ENCODE measurements at regions not wholly inside any gene's neighbourhood (a gene's known extent, or its start where the extent isn't known, plus 50 kb on each side); places are given as distances from the start of the nearest gene placed in this dataset.
"Not testable (repeated sequence)": the region's sequence is repeated elsewhere in the genome, so short reads cannot be mapped to it uniquely, and the experiment has no call there.

DNA sequence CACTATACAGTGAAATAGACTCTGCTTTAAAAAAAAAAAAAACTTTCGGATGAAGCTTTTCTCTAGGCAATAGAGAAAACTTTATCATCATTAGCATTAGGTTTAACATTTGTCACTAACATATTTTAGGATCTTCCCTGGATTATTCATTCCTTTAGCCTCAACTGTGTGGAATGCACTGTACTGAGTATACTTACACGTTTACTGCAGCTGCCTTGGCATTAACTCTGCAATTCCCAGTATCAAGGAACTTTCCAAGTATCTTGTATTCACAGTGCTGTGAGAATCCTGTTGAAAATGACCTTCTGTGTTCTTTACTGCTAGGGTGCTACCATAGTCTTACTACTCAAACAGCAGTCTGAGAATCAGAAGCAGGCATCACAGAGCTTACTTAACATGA, 328.2 kb upstream of the COL3A1 start:
- DNase-seq, result no peak

DNA sequence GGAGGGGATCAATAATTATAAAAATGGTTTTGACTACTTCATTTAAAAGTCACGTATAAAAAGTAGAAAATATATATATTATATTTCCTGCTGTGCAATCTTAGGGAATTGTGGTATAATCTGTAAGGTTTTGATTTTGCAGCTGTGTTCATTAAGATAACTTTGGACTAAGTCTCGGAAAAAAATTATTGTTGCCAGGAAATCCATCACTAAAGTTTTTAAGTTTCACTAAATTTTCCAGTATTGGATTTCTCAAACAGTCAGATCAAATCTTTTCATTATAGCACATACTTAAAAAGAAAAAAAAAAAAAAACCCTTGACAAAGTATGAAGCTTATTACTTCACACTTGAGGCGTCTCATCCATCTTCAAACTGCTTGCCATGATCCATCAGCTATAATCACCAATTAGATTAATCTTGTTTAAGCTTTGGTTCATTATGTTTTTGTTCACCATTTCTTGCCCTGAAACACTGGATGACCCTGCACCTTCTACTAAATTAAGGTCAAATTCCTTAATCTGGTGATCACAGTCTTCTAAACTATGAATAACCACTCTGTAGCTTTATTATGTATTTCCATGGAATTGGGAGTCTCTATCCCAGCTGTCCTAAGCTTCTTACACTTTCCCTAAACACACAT, 326.6 kb upstream of the COL3A1 start:
- DNase-seq, result no peak

DNA sequence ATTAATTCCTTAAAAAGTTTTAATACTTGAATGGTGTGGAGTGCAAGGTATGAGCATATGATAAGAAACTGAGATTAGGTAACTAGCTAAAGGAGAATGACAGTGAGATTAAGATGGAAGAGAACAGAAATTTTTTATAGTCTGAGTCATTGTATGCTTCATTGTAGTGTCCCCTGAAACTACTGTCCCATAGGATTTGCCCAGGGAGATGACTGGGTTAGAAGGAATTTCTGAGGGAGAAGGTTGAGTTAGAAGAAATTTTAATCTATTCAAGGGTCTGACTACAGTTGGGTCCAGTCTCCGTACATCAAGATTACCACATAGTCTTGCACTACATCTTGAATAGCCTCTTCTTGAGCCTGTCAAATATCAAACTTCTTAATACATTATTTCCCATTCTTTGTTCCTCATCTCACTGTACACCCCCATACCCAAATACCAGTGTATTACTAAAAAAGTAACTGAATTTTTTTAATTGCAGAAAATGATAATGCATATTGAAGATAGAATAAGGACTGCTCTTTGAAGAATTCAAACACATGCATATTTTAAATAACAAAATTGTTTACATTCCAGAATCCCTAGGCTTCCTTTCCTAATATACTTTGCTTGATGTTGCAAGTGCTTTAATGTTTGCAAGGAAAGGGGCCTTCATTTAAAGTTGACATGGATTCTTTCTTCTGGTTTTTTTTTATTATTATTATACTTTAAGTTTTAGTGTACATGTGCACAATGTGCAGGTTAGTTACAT, 314.3 kb upstream of the COL3A1 start:
- DNase-seq, result no peak

DNA sequence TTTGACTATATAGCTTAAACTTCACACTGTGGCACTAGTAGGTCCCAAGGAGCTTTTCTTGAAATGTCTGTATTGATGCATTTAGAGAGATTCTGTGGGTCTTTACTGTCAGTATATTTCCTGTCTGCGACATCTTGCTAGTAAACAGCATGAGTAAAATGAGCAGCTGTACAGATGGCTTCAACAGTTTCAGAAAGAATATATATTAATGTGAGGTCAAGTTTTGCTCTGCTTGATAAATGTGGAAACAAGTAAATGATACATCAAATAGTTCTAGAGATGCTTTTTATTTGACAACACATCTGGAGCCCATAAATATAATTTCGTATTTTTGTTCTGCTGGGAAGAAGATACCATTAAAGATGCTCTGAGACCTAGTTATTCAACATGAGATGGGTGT, 310.9 kb upstream of the COL3A1 start:
- DNase-seq, result no peak

DNA sequence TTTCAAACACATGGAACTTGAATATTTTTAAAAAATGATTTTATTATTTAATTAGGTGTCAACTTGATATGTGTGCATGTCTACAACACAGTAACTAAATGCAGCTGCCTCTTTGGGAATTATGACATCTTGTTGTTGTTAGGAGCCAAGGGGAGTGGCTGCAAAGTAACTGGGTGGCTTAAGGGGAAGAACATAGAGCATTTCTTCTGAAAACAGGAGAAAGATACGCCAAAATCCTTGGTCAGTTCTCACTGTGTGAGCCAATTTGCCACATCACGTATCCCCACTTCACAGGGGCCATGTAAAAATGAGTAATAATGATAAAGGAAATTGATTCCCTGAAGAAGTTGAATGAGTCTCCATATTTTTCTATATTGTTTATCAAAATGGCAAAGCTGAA, 309.8 kb upstream of the COL3A1 start:
- no peak for DNase-seq

DNA sequence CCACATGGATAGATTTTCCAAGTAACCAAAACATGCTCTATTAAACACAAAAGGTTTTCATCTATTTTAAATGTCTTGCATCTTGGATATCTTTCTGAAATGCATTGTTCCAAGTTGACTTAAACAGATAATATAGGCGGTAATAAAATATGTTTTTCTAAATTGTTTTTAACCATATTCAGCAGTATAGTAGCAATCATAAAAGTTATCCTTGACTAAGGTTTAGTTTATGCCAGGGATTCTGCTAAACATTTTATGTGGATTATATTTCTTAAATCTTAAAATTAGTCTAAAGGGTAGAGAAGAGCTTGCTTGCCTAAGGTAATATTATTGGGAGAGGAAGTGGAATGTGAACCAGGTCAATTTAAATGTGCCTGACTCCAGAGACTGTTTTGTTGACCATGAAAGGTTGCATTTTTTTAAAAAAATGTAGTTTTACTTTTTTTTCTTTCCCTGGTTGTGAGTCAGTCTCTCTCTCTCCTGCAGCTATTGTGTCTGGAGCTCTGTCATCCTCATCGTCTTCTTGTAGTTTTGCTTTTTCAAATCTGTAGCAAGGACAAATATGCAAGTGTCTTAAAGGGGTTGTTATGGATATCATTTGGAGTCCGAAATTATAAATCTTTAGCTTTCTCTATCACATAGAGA, 309.1 kb upstream of the COL3A1 start:
- DNase-seq, result no peak

DNA sequence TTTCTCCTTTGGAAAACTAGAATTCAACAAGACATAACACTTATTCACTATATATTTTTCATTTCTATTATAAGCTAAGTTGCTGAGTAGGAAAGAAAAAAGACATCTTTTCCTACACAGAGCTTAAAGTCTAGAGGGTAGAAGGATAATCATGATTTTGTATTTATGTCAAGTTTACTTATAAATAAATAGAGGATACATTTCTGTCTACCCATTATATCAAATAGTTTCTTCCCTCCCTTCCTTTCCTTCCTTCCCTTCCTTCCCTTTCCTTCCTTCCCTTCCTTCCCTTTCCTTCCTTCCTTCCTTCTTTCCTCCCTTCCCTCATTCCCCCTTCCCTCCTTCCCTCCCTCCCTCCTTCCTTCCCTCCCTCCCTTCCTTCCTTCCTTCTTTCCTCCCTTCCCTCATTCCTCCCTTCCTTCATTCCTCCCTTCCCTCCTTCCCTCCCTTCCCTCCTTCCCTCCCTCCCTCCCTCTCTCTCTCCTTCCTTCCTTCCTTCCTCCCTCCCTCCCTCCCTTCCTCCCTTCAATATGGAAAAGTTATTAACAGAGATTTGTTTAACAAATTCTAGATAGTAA, 308.4 kb upstream of the COL3A1 start:
- DNase-seq, result no peak

DNA sequence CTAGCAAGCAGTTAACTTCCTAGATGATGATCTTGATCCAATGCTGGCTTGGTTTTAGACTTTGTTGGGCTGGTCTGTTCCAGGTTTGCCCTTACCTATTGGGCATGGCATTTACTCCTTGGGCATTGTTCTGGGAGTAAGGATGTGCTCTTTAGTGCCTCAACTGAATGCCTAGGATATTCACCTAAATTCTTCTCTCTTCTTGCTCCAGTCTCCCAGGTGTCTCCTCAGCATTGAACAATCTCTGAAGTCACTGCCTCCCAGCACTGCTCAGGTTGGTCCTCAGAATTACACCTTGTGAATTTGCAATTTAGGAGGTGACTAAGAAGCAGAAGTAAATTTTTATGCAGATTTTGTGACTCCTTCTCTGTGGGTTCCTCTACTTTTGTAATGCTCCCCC, 307.7 kb upstream of the COL3A1 start:
- no peak for DNase-seq

DNA sequence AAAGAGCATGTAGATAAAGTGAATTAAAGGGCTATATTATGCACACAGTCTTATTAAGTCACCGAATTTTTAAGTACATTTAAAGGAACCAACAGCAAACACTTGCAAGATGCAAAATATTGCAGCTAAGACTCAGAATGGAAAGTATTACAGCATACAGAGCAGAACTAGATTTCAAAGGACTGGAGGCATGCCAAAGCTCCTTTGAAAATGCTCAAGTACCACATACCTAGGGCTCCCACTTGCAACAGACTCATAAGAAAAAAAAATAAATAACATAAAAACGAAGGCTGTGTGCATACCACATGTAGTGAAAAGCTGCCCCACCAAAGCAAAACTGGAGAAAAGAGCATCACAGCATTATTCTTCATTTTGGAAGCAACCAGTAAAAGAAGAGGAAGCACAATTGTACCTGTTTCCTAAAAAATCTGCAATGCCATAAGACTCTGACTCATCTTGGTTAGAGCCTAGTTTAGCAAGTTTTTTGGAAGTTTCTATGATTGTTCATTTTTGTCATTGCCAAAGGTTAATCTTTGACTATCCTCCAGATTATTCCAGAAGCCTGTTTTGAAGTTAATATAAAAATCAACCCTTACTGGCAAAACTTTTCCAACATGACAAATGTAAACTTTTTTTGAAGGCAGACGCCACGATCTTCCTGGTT, 306.0 kb upstream of the COL3A1 start:
- DNase-seq, result no peak

DNA sequence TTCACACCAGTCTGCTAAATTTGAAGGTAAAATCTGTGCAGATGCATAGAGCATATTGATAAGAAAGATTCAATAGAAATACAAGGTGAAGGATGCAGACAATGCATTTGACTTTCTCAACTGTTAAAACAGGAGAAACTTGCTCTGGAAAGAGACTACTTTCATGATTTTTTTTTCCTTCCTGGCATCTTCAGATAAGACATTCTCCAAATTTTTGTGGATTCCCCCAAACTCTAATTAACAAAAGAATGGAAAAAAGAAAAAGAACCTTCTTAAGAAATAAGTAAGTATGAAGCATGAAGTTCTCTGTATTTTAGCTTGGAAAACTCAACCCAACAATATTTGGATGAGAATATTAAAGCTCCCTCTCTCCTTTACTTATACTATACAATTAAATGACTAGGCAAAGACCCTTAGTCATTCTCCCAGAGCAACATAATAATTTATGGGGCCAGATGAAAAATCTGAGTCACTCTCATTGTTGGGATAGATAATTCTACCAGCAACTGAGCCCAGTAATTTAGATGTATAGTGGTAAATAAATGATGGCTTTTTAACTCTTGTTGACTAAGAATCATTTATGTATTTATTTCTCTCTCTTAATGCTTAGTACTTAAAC, 298.7 kb upstream of the COL3A1 start:
- DNase-seq, result no peak

DNA sequence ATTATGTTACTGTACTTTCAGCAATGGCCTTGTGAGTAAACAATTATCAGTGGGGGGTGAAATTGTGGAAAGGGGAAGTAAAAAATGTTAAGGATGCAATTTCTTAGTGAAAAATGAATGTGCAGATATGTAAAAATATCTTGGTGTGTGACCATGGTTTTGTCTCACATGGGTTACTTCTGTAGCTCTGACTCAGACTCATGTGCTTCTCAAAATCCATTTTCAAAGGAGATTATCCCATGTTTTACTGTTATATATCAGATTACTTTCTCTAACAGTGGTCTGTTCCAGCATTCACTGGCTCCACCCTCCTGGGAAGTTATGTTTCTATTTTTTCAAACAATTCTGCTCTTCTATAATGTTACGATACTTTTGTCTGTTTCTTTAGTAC, 298.2 kb upstream of the COL3A1 start:
- DNase-seq, result no peak

DNA sequence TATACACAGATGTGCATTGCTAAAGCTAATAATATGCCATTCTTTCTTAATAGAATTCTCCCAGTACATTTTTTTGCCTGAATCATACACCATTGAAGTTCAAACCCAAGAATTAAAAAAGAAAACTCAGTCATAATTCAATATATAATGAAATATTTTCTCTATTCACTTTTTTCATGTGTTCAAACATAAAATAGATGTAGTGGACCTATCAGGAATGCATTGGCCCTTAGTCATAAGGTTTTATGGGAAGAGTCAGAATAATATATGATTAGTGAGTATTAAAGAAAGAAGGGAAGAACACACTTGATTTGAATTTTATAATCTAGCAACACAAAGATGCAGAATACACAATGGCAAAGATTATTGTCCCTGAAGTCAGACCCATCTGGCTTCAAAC, 297.0 kb upstream of the COL3A1 start:
- no peak for DNase-seq

DNA sequence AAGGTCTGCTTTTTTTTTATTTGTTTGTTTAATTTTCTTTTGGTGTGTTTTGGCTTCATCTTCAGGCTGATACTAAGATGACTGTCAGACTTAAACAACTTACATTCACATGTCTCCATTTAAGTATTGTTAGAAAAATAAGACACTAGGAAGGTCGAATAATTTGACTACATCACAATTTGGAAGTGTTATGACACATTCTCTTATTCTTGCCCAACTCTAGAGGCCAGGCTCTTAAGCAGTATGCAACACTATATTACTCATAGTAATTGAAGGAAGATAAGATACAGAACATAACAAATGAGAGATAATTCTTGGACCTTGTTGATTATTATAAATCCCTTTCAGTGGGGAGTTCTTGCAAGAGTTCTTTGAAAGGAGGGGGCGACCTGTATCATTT, 295.3 kb upstream of the COL3A1 start:
- DNase-seq, result no peak

DNA sequence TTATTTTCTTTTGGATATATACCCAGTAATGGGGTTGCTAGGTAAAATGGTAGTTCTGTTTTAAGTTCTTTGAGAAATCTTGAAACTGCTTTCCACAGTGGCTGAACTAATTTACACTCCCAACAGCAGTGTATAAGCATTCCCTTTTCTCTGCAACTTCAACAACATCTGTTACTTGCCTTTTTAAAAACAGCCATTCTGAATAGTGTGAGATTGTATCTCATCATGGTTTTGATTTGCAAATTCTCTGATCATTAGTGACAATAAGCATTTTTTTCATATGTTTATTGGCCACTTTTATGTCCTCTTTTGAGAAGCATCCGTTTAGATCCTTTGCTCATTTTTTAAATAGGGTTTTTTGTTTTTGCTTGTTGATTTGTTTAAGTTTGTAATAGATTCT, 291.3 kb upstream of the COL3A1 start:
- no peak for DNase-seq

DNA sequence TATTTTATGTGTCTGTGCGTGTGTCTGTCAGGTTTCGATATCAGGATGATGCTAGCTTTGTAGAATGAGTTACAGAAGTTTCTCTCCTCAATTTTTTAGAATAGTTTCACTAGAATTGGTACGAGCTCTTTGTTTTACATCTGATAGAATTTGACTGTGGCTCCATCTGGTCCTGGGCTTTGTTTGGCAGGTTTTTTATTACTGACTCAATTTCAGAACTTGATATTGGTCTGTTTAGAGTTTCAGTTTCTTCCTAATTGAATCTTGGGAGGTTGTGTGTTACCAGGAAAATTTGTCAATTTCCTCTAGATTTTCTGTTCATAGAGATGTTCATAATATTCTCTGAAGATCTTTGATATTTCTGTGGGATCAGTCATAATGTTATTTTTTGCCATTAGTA, 289.4 kb upstream of the COL3A1 start:
- no peak for DNase-seq

DNA sequence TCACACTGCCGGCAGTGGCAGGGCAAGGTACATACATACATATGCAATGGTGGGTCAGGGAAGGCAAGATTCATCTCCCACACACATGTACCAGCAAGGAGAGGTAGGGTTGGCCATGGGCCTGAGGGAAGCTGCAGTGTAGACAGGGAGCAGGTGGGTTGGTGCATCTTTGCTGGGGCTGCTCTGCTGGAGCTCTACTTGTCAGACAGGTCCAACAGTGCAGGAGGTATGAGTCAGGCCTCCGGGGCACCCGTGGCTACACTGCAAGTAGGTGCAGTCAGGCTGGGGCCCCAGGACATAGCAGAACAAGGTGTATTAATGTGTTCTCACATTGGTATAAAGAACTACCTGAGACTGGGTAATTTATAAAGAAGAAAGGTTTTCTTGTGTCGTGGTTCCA, 281.1 kb upstream of the COL3A1 start:
- DNase-seq, result no peak

DNA sequence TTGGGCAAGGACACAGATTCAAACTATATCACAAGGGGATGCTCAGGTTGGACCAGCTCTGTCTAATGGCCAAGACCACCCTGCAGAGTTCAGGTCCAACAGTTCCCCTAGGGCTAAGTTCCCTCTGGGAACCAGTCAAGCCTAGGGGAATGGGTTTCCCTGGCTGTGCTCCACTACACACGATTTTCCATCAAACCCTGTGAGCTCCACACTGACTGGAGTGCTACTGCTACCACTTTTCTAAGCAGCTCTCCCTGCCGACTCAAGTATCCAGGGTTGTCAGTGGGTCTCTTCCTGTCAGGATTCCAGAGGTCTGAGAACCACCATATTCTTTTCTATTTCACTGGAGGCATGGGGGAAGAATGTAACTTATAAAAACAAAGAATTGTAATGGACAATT, 280.4 kb upstream of the COL3A1 start:
- DNase-seq, result no peak

DNA sequence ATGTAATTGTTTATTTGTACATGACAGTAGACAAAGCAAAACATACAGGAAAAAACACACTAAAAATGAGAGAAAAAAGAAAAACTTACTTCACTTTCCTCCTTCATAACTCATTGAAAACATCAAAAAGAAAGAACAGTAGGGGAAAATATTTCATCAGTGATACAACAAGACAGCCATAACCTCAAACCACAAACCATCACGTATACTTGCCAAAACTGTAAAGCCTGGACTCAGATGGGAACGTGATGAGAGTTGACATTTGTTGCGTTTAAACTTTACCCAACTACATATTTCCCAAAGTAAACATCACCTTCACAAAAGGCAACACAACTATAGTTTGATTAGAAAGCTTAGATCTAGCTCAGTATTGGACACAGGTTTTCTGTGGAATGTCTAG, 278.2 kb upstream of the COL3A1 start:
- DNase-seq, result peak in 1 of 5 donors; percentile 8

DNA sequence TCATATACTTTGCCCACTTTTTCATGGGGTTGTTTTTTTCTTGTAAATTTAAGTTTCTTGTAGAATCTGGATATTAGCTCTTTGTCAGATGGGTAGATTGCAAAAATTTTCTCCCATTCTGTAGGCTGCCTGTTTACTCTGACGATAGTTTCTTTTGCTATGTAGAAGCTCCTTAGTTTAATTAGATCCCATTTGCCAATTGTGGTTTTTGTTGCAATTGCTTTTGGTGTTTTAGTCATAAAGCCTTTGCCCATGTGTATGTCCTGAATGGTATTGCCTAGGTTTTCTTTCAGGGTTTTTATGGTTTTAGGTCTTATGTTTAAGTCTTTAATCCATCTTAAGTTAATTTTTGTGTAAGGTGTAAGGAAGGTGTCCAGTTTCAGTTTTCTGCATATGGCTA, 276.0 kb upstream of the COL3A1 start:
- DNase-seq, result not testable (repeated sequence)

DNA sequence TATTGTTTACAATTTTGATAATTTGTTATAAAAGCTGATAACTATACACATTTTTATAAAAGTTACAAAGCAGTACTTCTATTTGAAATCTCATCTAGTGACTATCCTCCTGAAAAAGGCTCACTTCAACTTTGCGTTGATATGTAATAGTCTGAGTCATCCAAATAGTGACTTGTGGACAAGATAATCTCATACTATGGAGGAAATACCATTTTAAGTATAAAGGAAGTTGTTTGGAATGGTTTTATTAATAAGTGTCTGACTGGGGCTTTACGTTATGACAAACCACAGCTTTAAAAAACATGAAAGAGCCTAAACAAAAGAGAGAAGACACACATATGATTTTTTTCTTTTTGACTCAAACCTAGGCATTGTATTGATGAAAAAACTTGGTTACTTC, 272.3 kb upstream of the COL3A1 start:
- DNase-seq, result peak in 1 of 5 donors; percentile 4

DNA sequence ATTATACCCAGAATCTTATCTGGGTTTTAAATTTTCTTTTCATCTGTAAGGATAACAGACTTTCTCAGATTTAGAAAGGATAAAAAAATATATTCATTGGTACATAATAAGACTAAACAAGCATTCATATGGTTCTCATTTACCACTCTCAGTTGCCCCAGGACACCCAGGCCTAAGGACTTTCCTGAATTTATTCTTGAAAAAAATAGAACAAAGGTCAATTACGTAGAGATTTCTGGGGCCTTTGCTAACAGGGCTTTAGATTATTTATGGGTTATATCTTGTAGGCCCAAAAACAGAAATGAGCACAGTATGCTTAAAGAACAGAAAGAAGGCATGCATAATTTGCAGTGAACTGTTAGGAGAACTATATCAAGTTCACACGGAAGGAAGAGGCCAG, 269.0 kb upstream of the COL3A1 start:
- no peak for DNase-seq

DNA sequence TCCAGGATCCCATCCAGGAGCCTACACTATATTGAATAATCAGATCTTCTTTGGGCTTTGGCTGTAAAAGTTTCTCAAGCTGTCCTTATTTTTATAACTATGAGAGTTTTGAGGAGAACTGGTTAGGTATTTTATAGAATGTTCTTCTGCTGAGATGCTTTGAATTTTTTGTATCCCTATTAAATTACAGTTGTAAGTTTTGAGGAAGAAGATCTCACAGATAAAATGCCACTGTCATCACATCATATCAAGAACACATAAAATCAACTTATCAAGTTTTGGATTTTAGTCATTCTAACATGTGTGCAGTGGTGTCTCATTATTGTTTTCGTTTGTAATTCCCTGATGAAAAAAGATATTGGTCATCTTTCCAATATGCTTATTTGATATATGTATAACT, 260.2 kb upstream of the COL3A1 start:
- no peak for DNase-seq
